K562 (cell line): ENCODE measurements at regions not wholly inside any gene's neighbourhood (a gene's known extent, or its start where the extent isn't known, plus 50 kb on each side); places are given as distances from the start of the nearest gene placed in this dataset.

ENCODE experiments used
- ATAC-seq: fragments of 200-7000 bp; cut with Tn5 transposase; 3 replicates; pipeline ENCODE4 v1.9.1; 2020; ENCODE audit warnings: moderate library complexity
- BruUV-seq: library from RNA; stranded (reverse); fragments of 400-500 nt; replicated peaks from 2 replicates; lab custom pipeline; 2021; lab: Mats Ljungman, UMichigan
- CTCF ChIA-PET: fragments of 300-600 bp; formaldehyde crosslinking; extraction: SDS; loops from one replicate; lab custom pipeline; 2021; ENCODE audit warnings: low intra/inter-chr PET ratio; lab: Yijun Ruan, JAX
- POLR2A ChIA-PET: fragments of 300-600, 350-650 bp; sonication (Branson Sonifier 250); formaldehyde crosslinking; extraction: SDS; loops from one replicate; lab custom pipeline; 2021; ENCODE audit warnings: antibody characterized with exemption, inconsistent platforms; lab: Yijun Ruan, JAX
- DNase-seq, 4 experiments: peaks; one replicate each; pipeline versions ENCODE4 v3.0.0 to v3.0.0-alpha.2; 2011 to 2018; ENCODE audit warnings: low spot score in 3 of 4, mixed read lengths in 3 of 4; ENCODE audit errors: extremely low read depth in 1 of 4
- FAIRE-seq: peaks from 2 replicates; lab custom pipeline; 2011; peaks lifted over from hg19 to GRCh38; lab: Jason Lieb, UNC
- H2AFZ ChIP-seq: 2 replicates; pipeline ENCODE4 v1.6.0; 2011; ENCODE audit warnings: low read depth, low read length, control low read depth, inconsistent platforms
- H3K27ac ChIP-seq: fragments of 200-600 bp; 3 replicates; pipeline ENCODE4 v1.8.0; 2011; ENCODE audit warnings: low read depth, mild to moderate bottlenecking, control low read depth, inconsistent platforms, low read length, moderate library complexity, mixed read lengths; ENCODE audit errors: extremely low read depth
- H3K27me3 ChIP-seq, 2 experiments: fragments of 300-600 bp in 1 of 2; 2 replicates in 1 of 2; 3 replicates in 1 of 2; pipeline versions ENCODE4 v1.6.0 to v1.8.0; 2011; ENCODE audit warnings: inconsistent platforms in 2 of 2, low read length in 2 of 2, mild to moderate bottlenecking in 1 of 2, mixed read lengths in 1 of 2, moderate library complexity in 1 of 2; ENCODE audit not compliant: control insufficient read depth in 2 of 2, insufficient read depth in 2 of 2
- H3K36me3 ChIP-seq: fragments of 300-600 bp; 3 replicates; pipeline ENCODE4 v1.8.0; 2011; ENCODE audit warnings: mild to moderate bottlenecking, low read length, inconsistent platforms; ENCODE audit not compliant: control insufficient read depth, insufficient read depth
- H3K4me1 ChIP-seq, 2 experiments: fragments of 200-600 bp in 1 of 2; replicated peaks in 1 of 2; 2 replicates in 1 of 2; 3 replicates in 1 of 2; pipeline versions ENCODE4 v1.5.1 to v1.8.0; 2011; ENCODE audit warnings: inconsistent platforms in 2 of 2, low read length in 2 of 2, mild to moderate bottlenecking in 1 of 2, mixed read lengths in 1 of 2, moderate library complexity in 1 of 2; ENCODE audit not compliant: control insufficient read depth in 2 of 2, insufficient read depth in 2 of 2
- H3K4me2 ChIP-seq: 2 replicates; pipeline ENCODE4 v1.6.1; 2011; ENCODE audit warnings: low read length, control low read depth, inconsistent platforms, mixed read lengths; ENCODE audit not compliant: insufficient read depth
- H3K4me3 ChIP-seq: fragments of 200-600 bp; sonication (generic), shearing (Covaris generic); 2 replicates; pipeline ENCODE4 v1.5.1; 2016; ENCODE audit warnings: control low read depth, inconsistent platforms
- H3K79me2 ChIP-seq: fragments of 200-600 bp; 3 replicates; pipeline ENCODE4 v1.8.0; 2011; ENCODE audit warnings: low read length, inconsistent platforms; ENCODE audit not compliant: control insufficient read depth, insufficient read depth
- H3K9ac ChIP-seq, 2 experiments: 2 replicates each; pipeline versions ENCODE4 v1.6.0 to v1.6.1; 2011; ENCODE audit warnings: low read depth in 2 of 2, low read length in 2 of 2, control low read depth in 1 of 2, inconsistent platforms in 1 of 2, mild to moderate bottlenecking in 1 of 2, mixed read lengths in 1 of 2; ENCODE audit not compliant: insufficient read depth in 1 of 2
- H3K9me1 ChIP-seq: one replicate; pipeline ENCODE4 v1.6.0; 2011; ENCODE audit warnings: inconsistent platforms, mild to moderate bottlenecking, low read length, moderate library complexity; ENCODE audit not compliant: control insufficient read depth, insufficient read depth
- H3K9me3 ChIP-seq: replicated peaks from 2 replicates; pipeline ENCODE4 v1.5.1; 2011; ENCODE audit warnings: low read depth, low read length, inconsistent platforms; ENCODE audit not compliant: control insufficient read depth, insufficient read depth
- H4K20me1 ChIP-seq: replicated peaks from 2 replicates; pipeline ENCODE4 v1.6.1; 2011; ENCODE audit warnings: low read length, inconsistent platforms, mixed read lengths; ENCODE audit not compliant: control insufficient read depth, insufficient read depth
- HDAC3 ChIP-seq: fragments of 450-650 bp; IDR thresholded peaks from 2 replicates; pipeline ENCODE4 v1.6.1; 2018; ENCODE audit warnings: borderline replicate concordance, mild to moderate bottlenecking, moderate library complexity; ENCODE audit not compliant: partially characterized antibody
- MBD2 ChIP-seq: sonication (generic); IDR thresholded peaks from 2 replicates; pipeline ENCODE4 v1.6.1; 2016; ENCODE audit warnings: low read depth, borderline replicate concordance
- MCM2 ChIP-seq: fragments of 450-650 bp; IDR thresholded peaks from 2 replicates; pipeline ENCODE4 v1.6.1; 2017; ENCODE audit warnings: low read depth, mild to moderate bottlenecking
- SMARCB1 ChIP-seq: IDR thresholded peaks from 2 replicates; pipeline ENCODE4 v1.6.1; 2011; ENCODE audit warnings: improper control_type of control experiment, low read depth; ENCODE audit not compliant: insufficient read length
- WGBS: fragments of 100-300 bp; shearing (Covaris generic); methylation state at CpG from one replicate; pipeline ENCODE4 v1.1.6; 2016; ENCODE audit warnings: low coverage, mixed read lengths; ENCODE audit not compliant: insufficient coverage; ENCODE audit errors: missing lambda C conversion rate; 5-methylcytosine and 5-hydroxymethylcytosine counted together
- in situ Hi-C: fragments of 300-500 bp; cut with MboI; formaldehyde crosslinking; loops from 4 replicates; pipeline ENCODE4 v1.15.0; 2018; ENCODE audit warnings: inconsistent platforms, mixed read lengths
- intact Hi-C: fragments of 100-400 bp; cut with micrococcal nuclease; formaldehyde crosslinking; loops from 2 replicates; pipeline ENCODE4 v1.14.2; 2022
- TF ChIP-seq, protein P1 (sequence below): fragments of 450-650 bp; formaldehyde crosslinking; conservative IDR thresholded peaks from 2 replicates; pipeline ENCODE4 v1.4.0; 2022; ENCODE audit warnings: mild to moderate bottlenecking, missing genetic modification characterization
- TF ChIP-seq, protein P2 (sequence below), 2 experiments: fragments of 450-650 bp in 1 of 2; sonication (generic) in 1 of 2; formaldehyde crosslinking in 1 of 2; IDR thresholded peaks; 2 replicates each; pipeline versions ENCODE4 v1.7.1 to v1.9.0; 2016 to 2022; ENCODE audit warnings: inconsistent platforms in 1 of 2, mild to moderate bottlenecking in 1 of 2, missing genetic modification reagents in 1 of 2

DNA sequence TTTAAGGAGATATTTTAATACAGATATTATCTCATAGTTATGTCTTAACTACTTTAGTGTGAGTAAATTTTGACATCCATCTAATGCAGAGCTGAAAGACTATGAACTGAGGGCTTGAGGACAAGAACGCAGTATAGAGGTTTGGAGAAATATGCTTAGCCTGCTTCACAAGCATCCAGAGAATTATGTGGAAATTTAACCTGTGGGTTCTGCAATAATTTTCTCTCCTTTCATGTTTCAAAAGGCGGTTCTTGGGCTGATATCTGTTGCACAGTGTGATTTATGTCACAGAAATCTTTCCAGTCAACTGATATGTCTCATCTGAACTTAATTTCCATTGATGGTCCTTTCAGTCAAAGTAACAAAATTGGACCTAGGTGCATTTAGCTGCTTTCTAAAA, 371.9 kb upstream of the VRK2 start:
- no peak for ATAC-seq
- Histone ChIP-seq H3K36me3 (no peaks in the 10 kb centered on the region), H2AFZ (no peak overlapping the region), H3K4me1 (no peaks in the 10 kb centered on the region), H3K9me1 (no peaks in the 10 kb centered on the region), H3K79me2 (no peaks in the 10 kb centered on the region), H3K27me3 (no peaks in the 10 kb centered on the region), H4K20me1 (no peaks in the 10 kb centered on the region)
- no peak for DNase-seq
- WGBS: 5% methylated on average over 2 of the region's 2 CpGs
- POLR2A ChIA-PET: no interaction called here
- TF ChIP-seq, protein P1, sequence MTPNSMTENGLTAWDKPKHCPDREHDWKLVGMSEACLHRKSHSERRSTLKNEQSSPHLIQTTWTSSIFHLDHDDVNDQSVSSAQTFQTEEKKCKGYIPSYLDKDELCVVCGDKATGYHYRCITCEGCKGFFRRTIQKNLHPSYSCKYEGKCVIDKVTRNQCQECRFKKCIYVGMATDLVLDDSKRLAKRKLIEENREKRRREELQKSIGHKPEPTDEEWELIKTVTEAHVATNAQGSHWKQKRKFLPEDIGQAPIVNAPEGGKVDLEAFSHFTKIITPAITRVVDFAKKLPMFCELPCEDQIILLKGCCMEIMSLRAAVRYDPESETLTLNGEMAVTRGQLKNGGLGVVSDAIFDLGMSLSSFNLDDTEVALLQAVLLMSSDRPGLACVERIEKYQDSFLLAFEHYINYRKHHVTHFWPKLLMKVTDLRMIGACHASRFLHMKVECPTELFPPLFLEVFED (CRISPR knock-in tag): no peak
- TF ChIP-seq MCM2: no peak
- no peak for TF ChIP-seq SMARCB1
- TF ChIP-seq, all 486 proteins: peak for 0
- H3K9ac ChIP-seq: no peak overlapping the region
- H3K27ac ChIP-seq: no peak overlapping the region
- intact Hi-C loops (no loop called here), in situ Hi-C loops (no loop called here)
- no peaks in the 10 kb centered on the region for H3K9me3 ChIP-seq
- no peak for FAIRE-seq
- no TSS peak for BruUV-seq
- CTCF ChIA-PET: no interaction called here
- H3K4me3 ChIP-seq: no peak overlapping the region
- H3K4me2 ChIP-seq: no peak overlapping the region

DNA sequence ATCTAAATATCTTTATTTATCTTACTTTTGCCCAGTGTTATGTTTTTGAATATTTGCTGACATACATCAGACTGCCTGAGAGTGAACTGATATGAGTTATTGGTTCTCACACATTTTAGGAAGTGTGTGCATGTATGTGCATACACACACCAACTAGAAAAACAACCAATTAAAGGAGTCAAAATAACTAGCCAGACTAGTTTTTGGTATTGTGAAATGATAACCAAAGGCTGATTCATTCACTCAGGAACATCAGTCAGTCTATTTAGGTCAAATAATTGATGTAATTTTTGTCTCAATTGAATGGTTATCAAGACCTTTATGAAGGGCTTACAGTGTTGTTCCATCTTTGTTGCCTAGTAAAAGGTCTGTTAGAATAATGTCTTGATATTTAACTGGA, 369.3 kb upstream of the VRK2 start:
- POLR2A ChIA-PET: no interaction called here
- in situ Hi-C loops: no loop called here
- Histone ChIP-seq H3K9me3 (no peaks in the 10 kb centered on the region), H3K27me3 (no peaks in the 10 kb centered on the region), H3K27ac (no peak overlapping the region), H3K9ac (no peak overlapping the region), H4K20me1 (no peaks in the 10 kb centered on the region), H3K36me3 (no peaks in the 10 kb centered on the region), H3K4me1 (no peaks in the 10 kb centered on the region), H3K79me2 (no peaks in the 10 kb centered on the region), H2AFZ (no peak overlapping the region), H3K9me1 (no peaks in the 10 kb centered on the region), H3K4me2 (no peak overlapping the region), H3K4me3 (no peak overlapping the region)
- FAIRE-seq (no peak), ATAC-seq (no peak), DNase-seq (no peak)
- intact Hi-C loops: no loop called here
- CTCF ChIA-PET: no interaction called here
- no TSS peak for BruUV-seq
- TF ChIP-seq, protein P2, sequence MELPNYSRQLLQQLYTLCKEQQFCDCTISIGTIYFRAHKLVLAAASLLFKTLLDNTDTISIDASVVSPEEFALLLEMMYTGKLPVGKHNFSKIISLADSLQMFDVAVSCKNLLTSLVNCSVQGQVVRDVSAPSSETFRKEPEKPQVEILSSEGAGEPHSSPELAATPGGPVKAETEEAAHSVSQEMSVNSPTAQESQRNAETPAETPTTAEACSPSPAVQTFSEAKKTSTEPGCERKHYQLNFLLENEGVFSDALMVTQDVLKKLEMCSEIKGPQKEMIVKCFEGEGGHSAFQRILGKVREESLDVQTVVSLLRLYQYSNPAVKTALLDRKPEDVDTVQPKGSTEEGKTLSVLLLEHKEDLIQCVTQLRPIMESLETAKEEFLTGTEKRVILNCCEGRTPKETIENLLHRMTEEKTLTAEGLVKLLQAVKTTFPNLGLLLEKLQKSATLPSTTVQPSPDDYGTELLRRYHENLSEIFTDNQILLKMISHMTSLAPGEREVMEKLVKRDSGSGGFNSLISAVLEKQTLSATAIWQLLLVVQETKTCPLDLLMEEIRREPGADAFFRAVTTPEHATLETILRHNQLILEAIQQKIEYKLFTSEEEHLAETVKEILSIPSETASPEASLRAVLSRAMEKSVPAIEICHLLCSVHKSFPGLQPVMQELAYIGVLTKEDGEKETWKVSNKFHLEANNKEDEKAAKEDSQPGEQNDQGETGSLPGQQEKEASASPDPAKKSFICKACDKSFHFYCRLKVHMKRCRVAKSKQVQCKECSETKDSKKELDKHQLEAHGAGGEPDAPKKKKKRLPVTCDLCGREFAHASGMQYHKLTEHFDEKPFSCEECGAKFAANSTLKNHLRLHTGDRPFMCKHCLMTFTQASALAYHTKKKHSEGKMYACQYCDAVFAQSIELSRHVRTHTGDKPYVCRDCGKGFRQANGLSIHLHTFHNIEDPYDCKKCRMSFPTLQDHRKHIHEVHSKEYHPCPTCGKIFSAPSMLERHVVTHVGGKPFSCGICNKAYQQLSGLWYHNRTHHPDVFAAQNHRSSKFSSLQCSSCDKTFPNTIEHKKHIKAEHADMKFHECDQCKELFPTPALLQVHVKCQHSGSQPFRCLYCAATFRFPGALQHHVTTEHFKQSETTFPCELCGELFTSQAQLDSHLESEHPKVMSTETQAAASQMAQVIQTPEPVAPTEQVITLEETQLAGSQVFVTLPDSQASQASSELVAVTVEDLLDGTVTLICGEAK (IDR thresholded peaks at IDR 0.05): no peak
- TF ChIP-seq, protein P2 (CRISPR knock-in tag; IDR thresholded peaks at IDR 0.05): no peak
- TF ChIP-seq HDAC3: no peak
- no peak for TF ChIP-seq MBD2
